Activated CD4-positive, alpha-beta T cell treated with anti-CD3 and anti-CD28 coated beads, Interleukin-10, Interleukin-2, amounts not matched to agents 100 ng/mL and 50 ng/mL, durations not matched to agents 16 hours and 8 hours (primary cell): ENCODE measurements at regions not wholly inside any gene's neighbourhood (a gene's known extent, or its start where the extent isn't known, plus 50 kb on each side); places are given as distances from the start of the nearest gene placed in this dataset.
"Not testable (repeated sequence)": the region's sequence is repeated elsewhere in the genome, so short reads cannot be mapped to it uniquely, and the experiment has no call there.

Experiments used
- DNase-seq: peaks from one replicate; pipeline ENCODE4 v3.0.0-alpha.2; 2020

- DNase-seq, result no peak
These were observed 89.7 kb upstream of the SH3BP4 start for GRCh38 chr2:234861841-234862735.

GRCh38 chr2:234859330-234859872 lies 92.4 kb upstream of the SH3BP4 start:
- not testable (repeated sequence) for DNase-seq

- DNase-seq, result no peak
These were observed 93.0 kb upstream of the SH3BP4 start for GRCh38 chr2:234858790-234859329.

- DNase-seq, result no peak
These were observed 93.7 kb upstream of the SH3BP4 start for GRCh38 chr2:234858145-234858544.

GRCh38 chr2:234853729-234854128 lies 98.1 kb upstream of the SH3BP4 start:
- no peak for DNase-seq

GRCh38 chr2:234852941-234853340 lies 98.9 kb upstream of the SH3BP4 start:
- no peak for DNase-seq

GRCh38 chr2:234852035-234852434 lies 99.8 kb upstream of the SH3BP4 start:
- no peak for DNase-seq

- DNase-seq, result no peak
These were observed 100.4 kb upstream of the SH3BP4 start for GRCh38 chr2:234851451-234851850.

- no peak for DNase-seq
These were observed 101.0 kb upstream of the SH3BP4 start for GRCh38 chr2:234850818-234851217.

- DNase-seq, result no peak
These were observed 102.1 kb upstream of the SH3BP4 start for GRCh38 chr2:234849678-234850077.

GRCh38 chr2:234848578-234848977 lies 103.2 kb upstream of the SH3BP4 start:
- no peak for DNase-seq

GRCh38 chr2:234847639-234848038 lies 104.2 kb upstream of the SH3BP4 start:
- DNase-seq, result no peak

- no peak for DNase-seq
These were observed 104.5 kb upstream of the SH3BP4 start for GRCh38 chr2:234847364-234847635.

GRCh38 chr2:234846599-234847363 lies 105.0 kb upstream of the SH3BP4 start:
- no peak for DNase-seq

GRCh38 chr2:234845602-234846590 lies 105.9 kb upstream of the SH3BP4 start:
- DNase-seq, result no peak

- DNase-seq, result no peak
These were observed 108.4 kb upstream of the SH3BP4 start for GRCh38 chr2:234843411-234843810.

GRCh38 chr2:234842753-234843152 lies 109.1 kb upstream of the SH3BP4 start:
- DNase-seq, result no peak

- DNase-seq, result no peak
These were observed 110.3 kb upstream of the SH3BP4 start for GRCh38 chr2:234841321-234842015.

GRCh38 chr2:234840336-234840735 lies 111.5 kb upstream of the SH3BP4 start:
- no peak for DNase-seq

GRCh38 chr2:234839285-234839684 lies 112.5 kb upstream of the SH3BP4 start:
- DNase-seq, result no peak

GRCh38 chr2:234836271-234836670 lies 115.5 kb upstream of the SH3BP4 start:
- no peak for DNase-seq

- no peak for DNase-seq
These were observed 116.1 kb upstream of the SH3BP4 start for GRCh38 chr2:234835738-234836137.
